A549 (cell line): ENCODE measurements at regions not wholly inside any gene's neighbourhood (a gene's known extent, or its start where the extent isn't known, plus 50 kb on each side); places are given as distances from the start of the nearest gene placed in this dataset.

ENCODE experiments used
- ATAC-seq, 2 experiments: fragments of 200-7000 bp in 1 of 2; fragments of >200 bp in 1 of 2; cut with Nextera tagmentation in 1 of 2; cut with Tn5 transposase in 1 of 2; 3 replicates each; pipeline versions ENCODE4 v1.8.0 to v1.9.1; 2018 to 2020; ENCODE audit warnings: mild to moderate bottlenecking in 1 of 2, moderate library complexity in 1 of 2
- CTCF ChIA-PET: fragments of 300-600 bp; sonication (Branson Sonifier 250); formaldehyde crosslinking; extraction: SDS; loops from one replicate; lab custom pipeline; 2021; ENCODE audit warnings: antibody characterized with exemption, inconsistent platforms; lab: Yijun Ruan, JAX
- POLR2A ChIA-PET: fragments of 350-600 bp; formaldehyde crosslinking; extraction: SDS; loops from one replicate; lab custom pipeline; 2021; ENCODE audit warnings: antibody characterized with exemption, inconsistent platforms; lab: Yijun Ruan, JAX
- DNase-seq, 2 experiments: peaks; one replicate each; pipeline versions ENCODE4 v3.0.0 to v3.0.0-alpha.2; 2011 to 2016; ENCODE audit warnings: low read depth in 1 of 2, low spot score in 1 of 2
- FAIRE-seq: peaks from 2 replicates; lab custom pipeline; 2011; peaks lifted over from hg19 to GRCh38; lab: Jason Lieb, UNC
- H3K27ac ChIP-seq, 2 experiments: fragments of >200 bp; sonication (Bioruptor Twin); formaldehyde crosslinking; 3 replicates each; pipeline ENCODE4 v1.5.1; 2016 to 2017
- H3K4me1 ChIP-seq: fragments of >200 bp; sonication (Bioruptor Twin); formaldehyde crosslinking; 3 replicates; pipeline ENCODE4 v1.6.1; 2016
- H3K4me2 ChIP-seq: fragments of >200 bp; sonication (Bioruptor Twin); formaldehyde crosslinking; 3 replicates; pipeline ENCODE4 v1.6.1; 2016
- H3K4me3 ChIP-seq: fragments of >200 bp; sonication (Bioruptor Twin); formaldehyde crosslinking; 3 replicates; pipeline ENCODE4 v1.5.1; 2016
- H3K9me3 ChIP-seq: fragments of >200 bp; sonication (Bioruptor Twin); formaldehyde crosslinking; 3 replicates; pipeline ENCODE4 v1.6.1; 2016
- CBX2 ChIP-seq: fragments of 200-600 bp; sonication (generic); IDR thresholded peaks from 2 replicates; pipeline ENCODE4 v1.6.1; 2016; ENCODE audit warnings: low read depth, mild to moderate bottlenecking, borderline replicate concordance
- CHD2 ChIP-seq: fragments of 150-350 bp; IDR thresholded peaks from 2 replicates; pipeline ENCODE4 v1.6.1; 2014; ENCODE audit warnings: low read length; ENCODE audit not compliant: partially characterized antibody
- CHD4 ChIP-seq: fragments of 200-600 bp; sonication (generic); IDR thresholded peaks from 2 replicates; pipeline ENCODE4 v1.6.1; 2016; ENCODE audit warnings: antibody characterized with exemption, mild to moderate bottlenecking, borderline replicate concordance
- FOSL2 ChIP-seq, 2 experiments: fragments of 450-650 bp in 1 of 2; fragments of >200 bp in 1 of 2; sonication (Bioruptor Twin) in 1 of 2; formaldehyde crosslinking; IDR thresholded peaks; 2 replicates each; pipeline versions ENCODE4 v1.5.0 to v1.6.1; 2016 to 2020; ENCODE audit warnings: mild to moderate bottlenecking in 1 of 2, moderate library complexity in 1 of 2
- FOXS1 ChIP-seq: fragments of 250-450 bp; sonication (Bioruptor Pico); IDR thresholded peaks from 2 replicates; pipeline ENCODE4 v1.5.0; 2020; ENCODE audit warnings: mild to moderate bottlenecking, moderate library complexity
- HDAC2 ChIP-seq: fragments of 200-600 bp; sonication (generic); IDR thresholded peaks from 2 replicates; pipeline ENCODE4 v1.6.1; 2016
- HEYL ChIP-seq: fragments of 250-450 bp; sonication (Bioruptor Pico); IDR thresholded peaks from 2 replicates; pipeline ENCODE4 v1.8.0; 2021; ENCODE audit warnings: mild to moderate bottlenecking, moderate library complexity
- HOXB13 ChIP-seq: fragments of 250-450 bp; sonication (Bioruptor Pico); IDR thresholded peaks from 2 replicates; pipeline ENCODE4 v1.5.0; 2020; ENCODE audit warnings: low read depth, mild to moderate bottlenecking, moderate library complexity
- JUN ChIP-seq, 2 experiments: fragments of >200 bp; sonication (Bioruptor Twin); formaldehyde crosslinking; IDR thresholded peaks; 2 replicates in 1 of 2; 3 replicates in 1 of 2; pipeline ENCODE4 v1.6.1; 2016 to 2017
- JUNB ChIP-seq: fragments of >200 bp; sonication (Bioruptor Twin); formaldehyde crosslinking; IDR thresholded peaks from 2 replicates; pipeline ENCODE4 v1.6.1; 2016
- KDM1A ChIP-seq: fragments of 200-600 bp; sonication (generic); IDR thresholded peaks from 2 replicates; pipeline ENCODE4 v1.6.1; 2016; ENCODE audit warnings: low read depth, mild to moderate bottlenecking
- KDM5A ChIP-seq: fragments of 200-600 bp; sonication (generic); IDR thresholded peaks from 2 replicates; pipeline ENCODE4 v1.6.1; 2016; ENCODE audit warnings: antibody characterized with exemption, mild to moderate bottlenecking
- MAFK ChIP-seq: fragments of 450-650 bp; IDR thresholded peaks from 2 replicates; pipeline ENCODE4 v1.6.1; 2014; ENCODE audit not compliant: partially characterized antibody
- MAZ ChIP-seq: fragments of 150-350 bp; IDR thresholded peaks from 2 replicates; pipeline ENCODE4 v1.6.1; 2014; ENCODE audit warnings: antibody characterized with exemption, low read depth, low read length, borderline replicate concordance
- NFE2L2 ChIP-seq: fragments of 150-350 bp; conservative IDR thresholded peaks from 2 replicates; pipeline ENCODE4 v1.6.1; 2014; ENCODE audit warnings: low read length
- RCOR1 ChIP-seq: fragments of 150-350 bp; IDR thresholded peaks from 2 replicates; pipeline ENCODE4 v1.6.1; 2014; ENCODE audit warnings: antibody characterized with exemption, low read length, low read depth
- RNF2 ChIP-seq: fragments of 200-600 bp; sonication (generic); IDR thresholded peaks from 2 replicates; pipeline ENCODE4 v1.6.1; 2016; ENCODE audit warnings: low read depth, mild to moderate bottlenecking, antibody characterized with exemption, moderate library complexity, borderline replicate concordance
- SREBF2 ChIP-seq: fragments of 450-650 bp; IDR thresholded peaks from 2 replicates; pipeline ENCODE4 v1.6.1; 2014; ENCODE audit warnings: mild to moderate bottlenecking, moderate library complexity
- TFCP2L1 ChIP-seq: fragments of 250-450 bp; sonication (Bioruptor Pico); IDR thresholded peaks from 2 replicates; pipeline ENCODE4 v1.5.0; 2021; ENCODE audit warnings: mild to moderate bottlenecking
- ZNF302 ChIP-seq: fragments of 250-450 bp; sonication (Bioruptor Pico); IDR thresholded peaks from 2 replicates; pipeline ENCODE4 v1.9.0; 2021; ENCODE audit warnings: inconsistent platforms, mild to moderate bottlenecking, moderate library complexity
- ZSCAN20 ChIP-seq: fragments of 250-450 bp; sonication (Bioruptor Pico); IDR thresholded peaks from 2 replicates; pipeline ENCODE4 v1.8.0; 2022; ENCODE audit warnings: mild to moderate bottlenecking, moderate library complexity
- WGBS: methylation state at CpG from one replicate; pipeline ENCODE4 v1.1.6; 2017; ENCODE audit errors: missing lambda C conversion rate; 5-methylcytosine and 5-hydroxymethylcytosine counted together
- TF ChIP-seq, protein P1 (sequence below): IDR thresholded peaks from 2 replicates; pipeline ENCODE4 v1.6.1; 2012
- TF ChIP-seq, protein P2 (sequence below): IDR thresholded peaks from 2 replicates; pipeline ENCODE4 v1.6.1; 2012; ENCODE audit warnings: low read depth, borderline replicate concordance
- TF ChIP-seq, protein P3 (sequence below): fragments of 250-450 bp; sonication (Bioruptor Pico); IDR thresholded peaks from 2 replicates; pipeline ENCODE4 v1.5.0; 2020; ENCODE audit warnings: low read depth, mild to moderate bottlenecking, moderate library complexity
- TF ChIP-seq, protein P4 (sequence below): fragments of 150-350 bp; IDR thresholded peaks from 2 replicates; pipeline ENCODE4 v1.6.1; 2014; ENCODE audit warnings: low read depth, mild to moderate bottlenecking, low read length

DNA sequence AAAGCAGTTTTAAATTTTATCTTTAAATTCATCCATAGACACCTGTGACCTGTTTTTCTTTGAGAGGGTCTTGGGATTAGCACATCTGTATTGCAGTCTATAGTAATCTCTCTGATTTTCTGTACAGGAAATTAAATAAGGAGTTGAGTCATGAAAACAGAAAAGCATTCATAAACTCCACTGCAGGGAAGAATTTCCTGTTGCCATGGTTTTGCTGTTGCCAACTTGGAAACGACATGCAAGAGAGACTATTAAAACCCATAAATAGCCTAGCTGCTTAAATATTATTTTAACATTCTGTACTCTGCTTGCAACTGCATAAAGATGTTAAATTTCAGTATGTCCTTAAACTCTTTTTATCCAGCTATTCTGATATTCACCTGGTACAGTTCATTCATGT is 281.0 kb upstream of the RGS6 start:
- ChIA-PET POLR2A (no interaction called here), CTCF (no interaction called here)
- Histone ChIP-seq H3K4me3 (no peak overlapping the region), H3K27ac (no peak overlapping the region), H3K4me2 (no peak overlapping the region), H3K4me1 (no peaks in the 10 kb centered on the region), H3K9me3 (0 out of 3 replicates have a peak, but pooled peaks cover 6% of the 10 kb centered on the region)
- no peak for ATAC-seq
- no peak for FAIRE-seq
- 15% methylated on average over 1 of the region's 1 CpG for WGBS
- TF ChIP-seq CHD4 (no peak), ZSCAN20 (CRISPR knock-in tag) (no peak), CBX2 (no peak), HDAC2 (no peak), RCOR1 (no peak), NFE2L2 (no peak), HOXB13 (no peak), KDM1A (no peak)
- no peak for DNase-seq

DNA sequence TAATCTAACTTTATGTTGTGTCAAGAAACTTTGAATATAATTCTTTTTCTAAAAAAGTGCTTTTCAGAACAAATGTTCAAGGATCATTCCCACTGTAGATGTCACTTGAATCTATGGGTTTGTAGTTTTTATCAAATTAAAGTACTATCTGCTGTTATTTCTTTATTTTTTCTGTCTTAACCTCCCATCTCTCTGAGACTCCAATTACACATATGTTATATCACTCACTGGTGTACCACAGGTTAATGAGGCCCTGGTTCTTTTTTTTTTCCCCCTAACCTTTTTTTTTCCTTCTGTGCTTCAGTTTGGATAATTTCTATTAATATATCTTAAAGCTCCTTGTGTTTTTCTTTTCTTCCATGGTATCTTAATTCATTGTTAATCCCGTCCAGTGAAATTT is 279.9 kb upstream of the RGS6 start:
- 56% methylated on average over 1 of the region's 1 CpG for WGBS
- CTCF ChIA-PET = no interaction called here

DNA sequence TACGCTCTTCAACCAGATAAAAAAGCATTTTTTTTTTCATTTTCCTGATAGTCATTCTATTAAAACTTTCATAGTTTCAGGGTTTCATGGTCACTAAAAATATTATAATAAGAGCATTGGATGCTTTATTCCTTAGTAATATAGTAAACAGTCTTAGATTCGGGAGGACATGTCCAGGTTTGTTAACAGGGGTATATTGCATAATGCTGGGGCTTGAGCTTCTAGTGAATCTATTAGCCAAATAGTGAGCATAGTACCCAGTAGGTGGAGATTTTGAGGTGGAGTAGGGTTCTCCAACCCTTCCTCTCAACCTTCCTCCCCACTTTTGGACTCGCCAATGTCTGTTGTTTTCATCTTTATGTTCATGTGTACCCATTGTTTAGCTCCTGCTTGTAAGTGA is 277.4 kb upstream of the RGS6 start:
- FAIRE-seq (no peak), ATAC-seq (no peak), DNase-seq (no peak)
- CTCF ChIA-PET = no interaction called here
- Histone ChIP-seq H3K4me2 (no peak overlapping the region), H3K27ac (no peak overlapping the region), H3K4me3 (no peak overlapping the region), H3K9me3 (0 out of 3 replicates have a peak, but pooled peaks cover 6% of the 10 kb centered on the region), H3K4me1 (peaks cover 12% of the 10 kb centered on the region)
- WGBS = 68% methylated on average over 3 of the region's 3 CpGs
- POLR2A ChIA-PET = no interaction called here
- TF ChIP-seq KDM5A (peak; percentile 23; the same call in 1 of the 2 replicates), SREBF2 (no peak)

More for the DNA sequence above, 279.9 kb upstream of the RGS6 start:
- H3K4me1 ChIP-seq = no peaks in the 10 kb centered on the region
- 0 out of 3 replicates have a peak, but pooled peaks cover 6% of the 10 kb centered on the region for H3K9me3 ChIP-seq
- TF ChIP-seq KDM1A (no peak), RNF2 (no peak), FOXS1 (CRISPR knock-in tag) (no peak), SREBF2 (no peak), ZNF302 (CRISPR knock-in tag) (no peak), FOSL2 (IDR thresholded peaks at IDR 0.05) (no peak), FOSL2 (CRISPR knock-in tag; IDR thresholded peaks at IDR 0.05) (no peak), JUNB (no peak), RCOR1 (no peak), CBX2 (no peak), CHD2 (no peak), MAZ (no peak), MAFK (no peak), HEYL (CRISPR knock-in tag) (no peak), JUN (IDR thresholded peaks at IDR 0.05) (no peak), TFCP2L1 (CRISPR knock-in tag) (no peak)
- TF ChIP-seq, protein P1, sequence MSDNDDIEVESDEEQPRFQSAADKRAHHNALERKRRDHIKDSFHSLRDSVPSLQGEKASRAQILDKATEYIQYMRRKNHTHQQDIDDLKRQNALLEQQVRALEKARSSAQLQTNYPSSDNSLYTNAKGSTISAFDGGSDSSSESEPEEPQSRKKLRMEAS = no peak
- TF ChIP-seq, protein P2, sequence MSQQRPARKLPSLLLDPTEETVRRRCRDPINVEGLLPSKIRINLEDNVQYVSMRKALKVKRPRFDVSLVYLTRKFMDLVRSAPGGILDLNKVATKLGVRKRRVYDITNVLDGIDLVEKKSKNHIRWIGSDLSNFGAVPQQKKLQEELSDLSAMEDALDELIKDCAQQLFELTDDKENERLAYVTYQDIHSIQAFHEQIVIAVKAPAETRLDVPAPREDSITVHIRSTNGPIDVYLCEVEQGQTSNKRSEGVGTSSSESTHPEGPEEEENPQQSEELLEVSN = no peak
- TF ChIP-seq, protein P3, sequence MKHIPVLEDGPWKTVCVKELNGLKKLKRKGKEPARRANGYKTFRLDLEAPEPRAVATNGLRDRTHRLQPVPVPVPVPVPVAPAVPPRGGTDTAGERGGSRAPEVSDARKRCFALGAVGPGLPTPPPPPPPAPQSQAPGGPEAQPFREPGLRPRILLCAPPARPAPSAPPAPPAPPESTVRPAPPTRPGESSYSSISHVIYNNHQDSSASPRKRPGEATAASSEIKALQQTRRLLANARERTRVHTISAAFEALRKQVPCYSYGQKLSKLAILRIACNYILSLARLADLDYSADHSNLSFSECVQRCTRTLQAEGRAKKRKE = no peak
- TF ChIP-seq, protein P4, sequence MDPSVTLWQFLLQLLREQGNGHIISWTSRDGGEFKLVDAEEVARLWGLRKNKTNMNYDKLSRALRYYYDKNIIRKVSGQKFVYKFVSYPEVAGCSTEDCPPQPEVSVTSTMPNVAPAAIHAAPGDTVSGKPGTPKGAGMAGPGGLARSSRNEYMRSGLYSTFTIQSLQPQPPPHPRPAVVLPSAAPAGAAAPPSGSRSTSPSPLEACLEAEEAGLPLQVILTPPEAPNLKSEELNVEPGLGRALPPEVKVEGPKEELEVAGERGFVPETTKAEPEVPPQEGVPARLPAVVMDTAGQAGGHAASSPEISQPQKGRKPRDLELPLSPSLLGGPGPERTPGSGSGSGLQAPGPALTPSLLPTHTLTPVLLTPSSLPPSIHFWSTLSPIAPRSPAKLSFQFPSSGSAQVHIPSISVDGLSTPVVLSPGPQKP = no peak
- H3K4me3 ChIP-seq = no peak overlapping the region
- DNase-seq (no peak), FAIRE-seq (no peak), ATAC-seq (no peak)
- H3K27ac ChIP-seq = no peak overlapping the region
- H3K4me2 ChIP-seq = no peak overlapping the region
- POLR2A ChIA-PET = no interaction called here
